ENCODE measurements at regions not wholly inside any gene's neighbourhood (a gene's known extent, or its start where the extent isn't known, plus 50 kb on each side); places are given as distances from the start of the nearest gene placed in this dataset.

DNA sequence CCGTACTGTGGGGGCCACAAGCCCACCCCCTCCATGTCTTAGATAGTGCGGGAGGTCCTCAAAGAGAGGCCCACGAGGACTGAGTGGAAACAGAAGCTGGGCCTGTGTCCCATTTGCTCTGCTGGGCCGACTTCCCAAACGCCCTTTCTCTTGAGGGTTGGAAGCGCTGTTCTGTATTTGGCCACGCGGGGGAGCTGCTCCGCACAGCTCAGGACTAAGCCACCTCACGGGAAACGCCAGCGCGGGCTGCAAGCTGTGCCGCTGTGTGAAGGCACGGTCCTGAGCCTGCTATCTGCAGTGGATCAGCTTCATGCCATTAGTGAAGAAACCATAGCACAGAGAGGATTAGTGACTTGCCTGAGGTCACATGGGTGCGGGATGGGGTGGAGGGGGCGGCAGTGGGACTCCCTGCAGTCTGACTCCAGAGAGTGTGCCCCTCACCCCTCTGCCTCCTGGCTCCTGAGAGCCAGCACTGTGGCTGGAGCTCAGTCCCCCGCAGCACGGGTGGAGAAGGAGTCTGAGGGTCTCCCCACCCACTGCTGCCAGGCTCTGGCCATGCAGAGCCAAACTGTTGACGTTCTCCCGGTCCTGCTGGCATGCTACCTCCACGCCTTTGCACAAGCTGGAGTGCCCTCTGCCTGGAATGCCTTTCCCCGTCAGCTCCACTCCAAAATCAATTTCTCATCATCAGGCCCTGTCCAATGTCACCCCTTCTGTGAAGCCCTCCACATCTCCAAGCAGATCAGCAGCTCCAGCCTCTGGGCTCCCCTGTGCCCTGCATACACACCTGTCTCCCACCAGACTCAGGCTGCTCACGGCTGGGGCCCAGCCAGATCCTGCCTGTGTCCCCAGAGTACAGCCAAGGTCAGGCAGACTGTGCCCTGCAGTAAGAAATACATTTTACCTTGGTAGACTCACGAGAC is 51.5 kb upstream of the LRRC32 start:
- TF ChIP-seq, protein P1, sequence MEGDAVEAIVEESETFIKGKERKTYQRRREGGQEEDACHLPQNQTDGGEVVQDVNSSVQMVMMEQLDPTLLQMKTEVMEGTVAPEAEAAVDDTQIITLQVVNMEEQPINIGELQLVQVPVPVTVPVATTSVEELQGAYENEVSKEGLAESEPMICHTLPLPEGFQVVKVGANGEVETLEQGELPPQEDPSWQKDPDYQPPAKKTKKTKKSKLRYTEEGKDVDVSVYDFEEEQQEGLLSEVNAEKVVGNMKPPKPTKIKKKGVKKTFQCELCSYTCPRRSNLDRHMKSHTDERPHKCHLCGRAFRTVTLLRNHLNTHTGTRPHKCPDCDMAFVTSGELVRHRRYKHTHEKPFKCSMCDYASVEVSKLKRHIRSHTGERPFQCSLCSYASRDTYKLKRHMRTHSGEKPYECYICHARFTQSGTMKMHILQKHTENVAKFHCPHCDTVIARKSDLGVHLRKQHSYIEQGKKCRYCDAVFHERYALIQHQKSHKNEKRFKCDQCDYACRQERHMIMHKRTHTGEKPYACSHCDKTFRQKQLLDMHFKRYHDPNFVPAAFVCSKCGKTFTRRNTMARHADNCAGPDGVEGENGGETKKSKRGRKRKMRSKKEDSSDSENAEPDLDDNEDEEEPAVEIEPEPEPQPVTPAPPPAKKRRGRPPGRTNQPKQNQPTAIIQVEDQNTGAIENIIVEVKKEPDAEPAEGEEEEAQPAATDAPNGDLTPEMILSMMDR (IDR thresholded peaks at IDR 0.05; ENCODE audit: unreplicated experiment), result peak; percentile 86
- no peaks in the 10 kb centered on the region for H3K9me3 Mint-ChIP-seq (ENCODE audit: unreplicated experiment)
- peaks cover 3% of the 10 kb centered on the region for H3K36me3 Mint-ChIP-seq (ENCODE audit: low read depth, unreplicated experiment)
- no peak overlapping the region for H3K27ac Mint-ChIP-seq (ENCODE audit: unreplicated experiment)
- no peaks in the 10 kb centered on the region for H3K4me1 Mint-ChIP-seq (ENCODE audit: unreplicated experiment)
- peak; percentile 89 for DNase-seq (ENCODE audit: low spot score)
- no peak overlapping the region for H3K4me3 Mint-ChIP-seq (ENCODE audit: unreplicated experiment)
- H3K27me3 Mint-ChIP-seq (ENCODE audit: unreplicated experiment), result peaks cover 9% of the 10 kb centered on the region

GRCh38 chr11:76723142-76723541 is 52.6 kb upstream of the LRRC32 start:
- TF ChIP-seq, protein P1 (IDR thresholded peaks at IDR 0.05; ENCODE audit: unreplicated experiment), result no peak
- Mint-ChIP-seq H3K9me3 (ENCODE audit: unreplicated experiment) (no peaks in the 10 kb centered on the region), H3K27ac (ENCODE audit: unreplicated experiment) (no peak overlapping the region), H3K4me3 (ENCODE audit: unreplicated experiment) (no peak overlapping the region), H3K4me1 (ENCODE audit: unreplicated experiment) (no peaks in the 10 kb centered on the region), H3K27me3 (ENCODE audit: unreplicated experiment) (peaks cover 6% of the 10 kb centered on the region), H3K36me3 (ENCODE audit: low read depth, unreplicated experiment) (no peaks in the 10 kb centered on the region)
- no peak for DNase-seq (ENCODE audit: low spot score)

- Mint-ChIP-seq H3K27ac (ENCODE audit: unreplicated experiment) (no peak overlapping the region), H3K27me3 (ENCODE audit: unreplicated experiment) (peaks cover 6% of the 10 kb centered on the region), H3K9me3 (ENCODE audit: unreplicated experiment) (no peaks in the 10 kb centered on the region), H3K36me3 (ENCODE audit: low read depth, unreplicated experiment) (no peaks in the 10 kb centered on the region), H3K4me1 (ENCODE audit: unreplicated experiment) (no peaks in the 10 kb centered on the region), H3K4me3 (ENCODE audit: unreplicated experiment) (no peak overlapping the region)
- DNase-seq (ENCODE audit: low spot score), result no peak
- TF ChIP-seq, protein P1 (IDR thresholded peaks at IDR 0.05; ENCODE audit: unreplicated experiment), result no peak
Observed at GRCh38 chr11:76723548-76723947, 53.0 kb upstream of the LRRC32 start.

DNA sequence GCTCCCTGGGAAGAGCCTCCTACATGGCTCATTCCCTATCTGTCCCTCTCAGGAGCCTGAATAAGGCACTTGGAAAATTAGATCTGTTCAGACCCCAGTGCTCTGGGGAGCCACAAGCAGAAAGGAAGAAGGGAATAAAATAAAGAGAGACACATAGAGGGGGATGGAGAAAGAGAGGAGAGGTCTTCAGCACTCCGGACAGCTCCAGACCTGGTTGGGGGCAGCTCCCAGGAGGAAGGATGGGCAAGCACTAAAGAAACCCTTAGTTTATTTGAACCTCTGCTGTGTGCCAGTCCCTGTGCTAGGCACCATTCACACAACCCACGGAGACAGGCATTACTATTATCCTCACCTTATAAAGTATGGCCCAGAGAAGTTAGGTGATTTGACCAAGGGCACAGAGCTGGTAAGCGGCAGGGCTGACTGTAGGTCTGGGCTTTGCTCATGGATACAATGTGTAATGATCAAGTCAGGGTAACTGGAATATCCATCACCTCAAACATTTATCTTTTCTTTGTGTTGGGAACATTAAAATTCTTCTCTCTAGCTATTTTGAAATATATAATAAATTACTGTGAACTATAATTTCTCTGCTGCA is 53.7 kb upstream of the LRRC32 start:
- H3K27me3 Mint-ChIP-seq (ENCODE audit: unreplicated experiment), result peaks cover 6% of the 10 kb centered on the region
- DNase-seq (ENCODE audit: low spot score), result peak; percentile 43

More for the DNA sequence above, 53.7 kb upstream of the LRRC32 start:
- Mint-ChIP-seq H3K27ac (ENCODE audit: unreplicated experiment) (no peak overlapping the region), H3K9me3 (ENCODE audit: unreplicated experiment) (no peaks in the 10 kb centered on the region), H3K36me3 (ENCODE audit: low read depth, unreplicated experiment) (no peaks in the 10 kb centered on the region), H3K4me3 (ENCODE audit: unreplicated experiment) (no peak overlapping the region), H3K4me1 (ENCODE audit: unreplicated experiment) (no peaks in the 10 kb centered on the region)
- TF ChIP-seq, protein P1 (IDR thresholded peaks at IDR 0.05; ENCODE audit: unreplicated experiment), result no peak
